Gastroesophageal sphincter (tissue), 3 donors: ENCODE measurements at regions not wholly inside any gene's neighbourhood (a gene's known extent, or its start where the extent isn't known, plus 50 kb on each side); places are given as distances from the start of the nearest gene placed in this dataset.
"Not testable (repeated sequence)": the region's sequence is repeated elsewhere in the genome, so short reads cannot be mapped to it uniquely, and the experiment has no call there.

Experiments used
- EP300 ChIP-seq: sonication (generic); formaldehyde crosslinking; IDR thresholded peaks from one replicate; pipeline ENCODE4 v1.6.1; 2017; ENCODE audit warnings: antibody characterized with exemption, mild to moderate bottlenecking
- POLR2A ChIP-seq, 2 donors: fragments of 450-650 bp; IDR thresholded peaks; one replicate each; pipeline ENCODE4 v1.6.1; 2017; ENCODE audit warnings: antibody characterized with exemption in 2 of 2, mild to moderate bottlenecking in 2 of 2, moderate library complexity in 1 of 2
- TF ChIP-seq, protein P1 (sequence below), 4 experiments: fragments of 200-600 bp in 2 of 4; fragments of 450-650 bp in 2 of 4; sonication (generic) in 1 of 4; IDR thresholded peaks; one replicate each; pipeline ENCODE4 v1.5.1; 2017 to 2019; ENCODE audit warnings: antibody characterized with exemption in 4 of 4, mild to moderate bottlenecking in 2 of 4, moderate library complexity in 2 of 4

DNA sequence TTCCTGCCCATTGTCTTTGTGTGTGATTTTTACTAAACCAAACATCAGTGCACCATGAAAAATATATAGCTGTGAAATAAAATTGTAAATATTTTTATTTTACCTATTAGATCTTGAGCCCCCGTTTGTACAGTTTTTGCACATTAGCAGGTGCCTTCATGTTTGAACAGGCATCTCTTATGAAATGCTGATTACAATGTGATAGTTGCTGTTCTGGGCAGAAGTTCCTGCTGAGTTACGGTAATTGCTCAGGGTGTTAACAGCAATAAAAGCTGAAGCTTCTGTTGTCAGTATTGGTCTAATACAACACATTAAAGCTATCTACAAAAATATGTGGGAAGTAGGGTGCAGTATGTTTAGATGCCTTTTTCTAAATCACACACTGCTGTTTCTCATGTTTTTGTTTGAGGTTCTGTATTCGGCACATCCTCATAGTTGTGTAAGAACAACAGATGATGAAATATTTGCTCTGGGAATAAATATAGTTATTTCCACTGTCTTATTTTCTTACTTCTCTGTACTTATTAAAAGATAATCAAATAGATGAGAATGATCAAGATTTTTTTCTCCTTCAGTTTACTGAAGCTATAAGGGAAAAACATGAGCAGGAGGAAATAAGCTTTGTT, 173.8 kb upstream of the GOLGA6L22 start:
- TF ChIP-seq, protein P1, sequence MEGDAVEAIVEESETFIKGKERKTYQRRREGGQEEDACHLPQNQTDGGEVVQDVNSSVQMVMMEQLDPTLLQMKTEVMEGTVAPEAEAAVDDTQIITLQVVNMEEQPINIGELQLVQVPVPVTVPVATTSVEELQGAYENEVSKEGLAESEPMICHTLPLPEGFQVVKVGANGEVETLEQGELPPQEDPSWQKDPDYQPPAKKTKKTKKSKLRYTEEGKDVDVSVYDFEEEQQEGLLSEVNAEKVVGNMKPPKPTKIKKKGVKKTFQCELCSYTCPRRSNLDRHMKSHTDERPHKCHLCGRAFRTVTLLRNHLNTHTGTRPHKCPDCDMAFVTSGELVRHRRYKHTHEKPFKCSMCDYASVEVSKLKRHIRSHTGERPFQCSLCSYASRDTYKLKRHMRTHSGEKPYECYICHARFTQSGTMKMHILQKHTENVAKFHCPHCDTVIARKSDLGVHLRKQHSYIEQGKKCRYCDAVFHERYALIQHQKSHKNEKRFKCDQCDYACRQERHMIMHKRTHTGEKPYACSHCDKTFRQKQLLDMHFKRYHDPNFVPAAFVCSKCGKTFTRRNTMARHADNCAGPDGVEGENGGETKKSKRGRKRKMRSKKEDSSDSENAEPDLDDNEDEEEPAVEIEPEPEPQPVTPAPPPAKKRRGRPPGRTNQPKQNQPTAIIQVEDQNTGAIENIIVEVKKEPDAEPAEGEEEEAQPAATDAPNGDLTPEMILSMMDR (IDR thresholded peaks at IDR 0.05) = not testable (repeated sequence)
- not testable (repeated sequence) for TF ChIP-seq POLR2A (IDR thresholded peaks at IDR 0.05); EP300
